Heart left ventricle (tissue), 16 donors: ENCODE measurements at regions not wholly inside any gene's neighbourhood (a gene's known extent, or its start where the extent isn't known, plus 50 kb on each side); places are given as distances from the start of the nearest gene placed in this dataset.

ENCODE experiments used
- ATAC-seq, 4 donors: fragments of 200-7000 bp; cut with Tn5 transposase; one replicate each; pipeline ENCODE4 v1.9.1; 2020 to 2022; ENCODE audit warnings: moderate library complexity in 4 of 4, mild to moderate bottlenecking in 3 of 4, moderate number of reproducible peaks in 1 of 4
- DNase-seq, 5 donors: peaks; one replicate each; pipeline ENCODE4 v3.0.0-alpha.2; 2020
- H3K27ac ChIP-seq, 12 donors: fragments of 200-600 bp; sonication (generic) in 4 of 12; one replicate each; pipeline versions ENCODE4 v1.5.0 to v1.8.0; 2016 to 2022; ENCODE audit warnings: mild to moderate bottlenecking in 2 of 12
- H3K27me3 ChIP-seq, 9 donors: fragments of 200-600 bp; sonication (generic) in 2 of 9; one replicate each; pipeline versions ENCODE4 v1.5.1 to v1.8.0; 2016 to 2022; ENCODE audit warnings: mild to moderate bottlenecking in 3 of 9
- H3K36me3 ChIP-seq, 9 donors: fragments of 200-600 bp; sonication (generic) in 2 of 9; one replicate each; pipeline versions ENCODE4 v1.5.0 to v1.8.0; 2018 to 2022; ENCODE audit warnings: mild to moderate bottlenecking in 2 of 9
- H3K4me1 ChIP-seq, 12 donors: fragments of 200-600 bp; sonication (generic) in 4 of 12; one replicate each; pipeline versions ENCODE4 v1.5.0 to v1.8.0; 2016 to 2022; ENCODE audit warnings: mild to moderate bottlenecking in 3 of 12
- H3K4me3 ChIP-seq, 12 donors: fragments of 200-600 bp; sonication (generic) in 4 of 12; one replicate each; pipeline versions ENCODE4 v1.5.0 to v1.8.0; 2017 to 2022; ENCODE audit warnings: mild to moderate bottlenecking in 9 of 12, moderate library complexity in 4 of 12
- H3K9me3 ChIP-seq, 12 donors: fragments of 200-600 bp; sonication (generic) in 4 of 12; one replicate each; pipeline versions ENCODE4 v1.5.0 to v1.8.0; 2016 to 2022; ENCODE audit warnings: mild to moderate bottlenecking in 1 of 12
- POLR2A ChIP-seq, 2 donors: fragments of 450-650 bp; IDR thresholded peaks; one replicate each; pipeline ENCODE4 v1.6.1; 2017; ENCODE audit warnings: antibody characterized with exemption in 2 of 2, mild to moderate bottlenecking in 2 of 2, moderate library complexity in 2 of 2
- WGBS, 4 donors: extraction: QIAGEN DNeasy Blood & Tissue Kit in 2 of 4; methylation state at CpG; one replicate each; pipeline versions ENCODE4 v1.1.5 to v1.1.7; 2013 to 2018; 5-methylcytosine and 5-hydroxymethylcytosine counted together
- intact Hi-C, 10 donors: fragments of 100-400 bp; cut with DNase I; formaldehyde crosslinking; loops; one replicate each; pipeline versions ENCODE4 v1.11.1 to v1.14.2; 2022
- TF ChIP-seq, protein P1 (sequence below), 12 donors: fragments of 200-600 bp; sonication (generic) in 4 of 12; IDR thresholded peaks; one replicate each; pipeline versions ENCODE4 v1.5.0 to v1.8.0; 2018 to 2022; ENCODE audit warnings: antibody characterized with exemption in 12 of 12, mild to moderate bottlenecking in 5 of 12
- donor health status: ischemic (EF 13 %, LVEDD 7.1; RV severe dilation, severe dysfunction).
- donor health status: healthy with polysubstance abuse.
- donor health status: DM: no; HTN: yes; CAD: no.
- donor health status: DM: no; HTN: no; CAD: no.
- donor health status: ischemic (EF 25% LVEDD 6.9; RV normal size, moderate dysfunction).
- donor health status: ischemic (EF 25% LVEDD 5.7; RV mildly dilated, moderate dysfunction).
- donor health status: healthy.
- donor health status: DM: yes; HTN: yes; CAD: no.
- donor health status: ischemic (EF 35%, LVEDD 5.7; RV mildly dilated, moderate dysfunction).
- donor health status: nonischemic (EF 11% LVEDD 7.7; RV severe dilation, severe dysfunction).
- donor health status: DM: yes; HTN: yes; CAD: no.
- donor health status: PGD.
- donor health status: ischemic (EF 29% LVEDD 5.4; RV normal size, mild dysfunction).
- donor health status: nonischemic (EF 23%, LVEDD 6.1; RV moderate dilation, normal function).

DNA sequence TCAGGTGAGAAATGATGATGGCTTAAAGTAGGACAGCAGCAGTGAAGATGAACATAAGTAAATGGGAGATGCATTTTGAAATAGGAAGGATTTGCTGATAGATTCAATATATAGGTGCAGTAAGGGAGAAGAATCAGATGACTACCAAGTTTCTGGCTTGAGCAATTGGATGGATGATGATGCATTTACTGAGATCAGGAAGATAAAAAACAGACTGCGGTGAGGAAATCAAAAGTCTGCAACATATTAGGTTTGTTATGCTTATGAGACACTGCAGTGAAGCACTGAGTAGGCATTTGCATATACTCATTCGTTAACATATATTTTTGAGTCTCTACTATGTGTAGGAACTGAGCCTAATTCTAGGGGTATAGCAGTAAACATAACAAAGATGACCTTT is 184.2 kb downstream of the LACC1 start:
- Histone ChIP-seq H3K27me3 (no peaks in the 10 kb centered on the region), H3K27ac (no peak overlapping the region), H3K36me3 (no peaks in the 10 kb centered on the region), H3K4me3 (no peak overlapping the region), H3K9me3 (no peaks in the 10 kb centered on the region), H3K4me1 (peaks cover 0 to 16% (median 3%) of the 10 kb centered on the region in 12 donors)
- 93 to 96% (median 95%) methylated on average over 2 of the region's 2 CpGs for WGBS, 4 donors
- intact Hi-C loops: loop anchor here in 1 of 10 donors (5.0 kb wide), 1 partner anchor 38 kb away; no protein-coding TSS in a partner anchor
- ATAC-seq (no peak), DNase-seq (no peak)
- TF ChIP-seq, protein P1, sequence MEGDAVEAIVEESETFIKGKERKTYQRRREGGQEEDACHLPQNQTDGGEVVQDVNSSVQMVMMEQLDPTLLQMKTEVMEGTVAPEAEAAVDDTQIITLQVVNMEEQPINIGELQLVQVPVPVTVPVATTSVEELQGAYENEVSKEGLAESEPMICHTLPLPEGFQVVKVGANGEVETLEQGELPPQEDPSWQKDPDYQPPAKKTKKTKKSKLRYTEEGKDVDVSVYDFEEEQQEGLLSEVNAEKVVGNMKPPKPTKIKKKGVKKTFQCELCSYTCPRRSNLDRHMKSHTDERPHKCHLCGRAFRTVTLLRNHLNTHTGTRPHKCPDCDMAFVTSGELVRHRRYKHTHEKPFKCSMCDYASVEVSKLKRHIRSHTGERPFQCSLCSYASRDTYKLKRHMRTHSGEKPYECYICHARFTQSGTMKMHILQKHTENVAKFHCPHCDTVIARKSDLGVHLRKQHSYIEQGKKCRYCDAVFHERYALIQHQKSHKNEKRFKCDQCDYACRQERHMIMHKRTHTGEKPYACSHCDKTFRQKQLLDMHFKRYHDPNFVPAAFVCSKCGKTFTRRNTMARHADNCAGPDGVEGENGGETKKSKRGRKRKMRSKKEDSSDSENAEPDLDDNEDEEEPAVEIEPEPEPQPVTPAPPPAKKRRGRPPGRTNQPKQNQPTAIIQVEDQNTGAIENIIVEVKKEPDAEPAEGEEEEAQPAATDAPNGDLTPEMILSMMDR (IDR thresholded peaks at IDR 0.05): no peak
- no peak for TF ChIP-seq POLR2A (IDR thresholded peaks at IDR 0.05)

DNA sequence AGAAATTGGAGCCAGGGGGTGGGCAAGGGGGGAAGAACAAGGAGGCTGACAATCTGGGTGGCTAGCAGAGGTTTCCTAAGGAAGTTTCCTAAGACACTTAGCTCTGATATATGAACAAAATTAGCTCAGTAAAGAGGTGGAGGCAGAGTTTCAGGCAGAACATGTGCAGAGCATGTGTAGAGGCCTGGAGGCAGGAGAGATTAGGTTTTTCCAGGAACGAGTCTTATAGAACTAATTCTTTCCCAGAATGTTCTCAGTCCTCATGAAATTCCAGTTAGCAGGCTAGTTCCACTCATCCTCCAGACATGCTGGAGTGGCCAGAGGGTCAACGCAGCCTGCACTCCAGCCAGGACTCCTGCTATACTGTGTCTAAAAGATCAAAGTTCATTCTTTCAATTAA is 184.7 kb downstream of the LACC1 start:
- DNase-seq: no peak
- 80 to 88% (median 83%) methylated on average over 2 of the region's 2 CpGs for WGBS, 4 donors
- TF ChIP-seq POLR2A (IDR thresholded peaks at IDR 0.05): no peak
- TF ChIP-seq, protein P1 (IDR thresholded peaks at IDR 0.05): no peak
- no peak for ATAC-seq
- intact Hi-C loops: loop anchor here in 1 of 10 donors (5.0 kb wide), 1 partner anchor 38 kb away; no protein-coding TSS in a partner anchor
- Histone ChIP-seq H3K4me3 (no peak overlapping the region), H3K9me3 (no peaks in the 10 kb centered on the region), H3K4me1 (peaks cover 0 to 11% (median 0%) of the 10 kb centered on the region in 12 donors), H3K27ac (no peak overlapping the region), H3K27me3 (no peaks in the 10 kb centered on the region), H3K36me3 (no peaks in the 10 kb centered on the region)

DNA sequence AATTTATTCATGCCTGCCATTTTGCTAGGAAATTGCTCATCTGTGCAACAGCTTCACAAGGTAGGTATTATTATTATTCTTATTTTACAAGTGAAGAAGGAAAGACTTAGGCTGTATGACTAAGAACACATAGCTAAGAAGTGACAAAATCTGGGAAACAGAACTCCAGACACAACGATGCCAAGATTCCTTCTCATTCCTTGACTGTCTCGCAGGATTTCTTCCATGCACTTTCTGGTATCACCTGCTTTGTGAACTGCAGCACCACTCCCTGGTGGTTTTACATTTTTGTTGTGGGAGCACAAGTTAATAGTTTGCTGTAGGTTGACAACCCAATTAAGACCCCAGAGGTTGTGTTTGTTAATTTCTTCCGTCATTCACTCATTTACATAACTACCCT is 188.5 kb downstream of the LACC1 start:
- intact Hi-C loops: no loop called here
- WGBS, 4 donors: 74 to 83% (median 77%) methylated on average over 3 of the region's 3 CpGs
- no peak overlapping the region for H3K27ac ChIP-seq

DNA sequence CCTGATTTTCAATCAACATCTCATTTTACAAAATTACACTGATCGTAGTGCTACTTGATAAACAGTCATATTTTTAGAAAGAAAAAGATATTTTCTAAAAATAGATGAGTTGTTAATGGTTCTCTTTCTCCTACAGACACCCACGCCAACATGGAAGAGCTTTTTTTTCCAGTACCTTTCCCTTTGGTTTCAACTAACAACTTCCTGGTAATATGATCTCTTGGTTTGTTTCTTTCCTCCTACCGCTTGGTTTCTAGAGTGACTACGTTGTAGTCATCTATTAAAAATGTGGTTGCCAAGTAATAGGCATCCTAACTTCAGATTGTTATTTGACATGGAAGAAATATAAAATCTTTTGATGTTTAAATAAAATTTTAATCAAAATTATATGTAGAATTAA is 189.0 kb downstream of the LACC1 start:
- H3K4me1 ChIP-seq: peaks cover 0 to 9% (median 0%) of the 10 kb centered on the region in 12 donors
- peaks cover 0 to 20% (median 8%) of the 10 kb centered on the region in 12 donors for H3K9me3 ChIP-seq
- DNase-seq: no peak
- no peaks in the 10 kb centered on the region for H3K36me3 ChIP-seq
- H3K27ac ChIP-seq: no peak overlapping the region
- TF ChIP-seq, protein P1 (IDR thresholded peaks at IDR 0.05): no peak
- TF ChIP-seq POLR2A (IDR thresholded peaks at IDR 0.05): no peak
- 20 to 33% (median 25%) methylated on average over 4 of the region's 4 CpGs for WGBS, 4 donors
- ATAC-seq: no peak
- no peaks in the 10 kb centered on the region for H3K27me3 ChIP-seq
- intact Hi-C loops: no loop called here
- no peak overlapping the region for H3K4me3 ChIP-seq

More for the DNA sequence above, 188.5 kb downstream of the LACC1 start:
- Histone ChIP-seq H3K27me3 (no peaks in the 10 kb centered on the region), H3K36me3 (no peaks in the 10 kb centered on the region), H3K4me3 (no peak overlapping the region), H3K4me1 (peaks cover 0 to 9% (median 0%) of the 10 kb centered on the region in 12 donors), H3K9me3 (peaks cover 0 to 18% (median 8%) of the 10 kb centered on the region in 12 donors)
- ATAC-seq (no peak), DNase-seq (no peak)
- TF ChIP-seq, protein P1 (IDR thresholded peaks at IDR 0.05): peak in 1 of 12 donors; percentile 17
- TF ChIP-seq POLR2A (IDR thresholded peaks at IDR 0.05): no peak
